OCI-LY7 (cell line): ENCODE measurements at regions not wholly inside any gene's neighbourhood (a gene's known extent, or its start where the extent isn't known, plus 50 kb on each side); places are given as distances from the start of the nearest gene placed in this dataset.
"Not testable (repeated sequence)": the region's sequence is repeated elsewhere in the genome, so short reads cannot be mapped to it uniquely, and the experiment has no call there.

Experiments
- BruUV-seq: library from RNA; stranded (reverse); fragments of 400-500 nt; replicated peaks from 2 replicates; lab custom pipeline; 2021; lab: Mats Ljungman, UMichigan
- CTCF ChIA-PET: fragments of 300-600 bp; sonication (Branson Sonifier 250); formaldehyde crosslinking; loops from one replicate; lab custom pipeline; 2022; ENCODE audit warnings: antibody characterized with exemption; ENCODE audit not compliant: unreplicated experiment; lab: Charles Lee
- POLR2A ChIA-PET: fragments of 300-600 bp; sonication (Branson Sonifier 250); formaldehyde crosslinking; loops from one replicate; lab custom pipeline; 2022; ENCODE audit warnings: antibody characterized with exemption; lab: Charles Lee
- DNase-seq: peaks from one replicate; pipeline ENCODE4 v3.0.0-alpha.2; 2015; ENCODE audit warnings: low spot score
- H2AFZ ChIP-seq: fragments of 200-600 bp; sonication (generic), shearing (Covaris generic); 2 replicates; pipeline ENCODE4 v1.6.1; 2014; ENCODE audit warnings: mild to moderate bottlenecking, antibody characterized with exemption, low read length, moderate library complexity
- H3K27ac ChIP-seq: fragments of 200-600 bp; sonication (generic); 2 replicates; pipeline ENCODE4 v1.5.1; 2014; ENCODE audit warnings: mixed run types, low read depth, mild to moderate bottlenecking, moderate library complexity, low read length, inconsistent platforms; ENCODE audit not compliant: poor library complexity, severe bottlenecking
- H3K36me3 ChIP-seq: fragments of 200-600 bp; sonication (generic); 2 replicates; pipeline ENCODE4 v1.6.1; 2014; ENCODE audit warnings: mild to moderate bottlenecking, antibody characterized with exemption, low read length, moderate library complexity, mixed read lengths; ENCODE audit not compliant: insufficient read depth
- H3K4me1 ChIP-seq: fragments of 200-600 bp; sonication (generic); 2 replicates; pipeline ENCODE4 v1.5.1; 2014; ENCODE audit warnings: mild to moderate bottlenecking, low read length; ENCODE audit not compliant: insufficient read depth, poor library complexity, severe bottlenecking
- H3K4me2 ChIP-seq: fragments of 200-600 bp; sonication (generic); 2 replicates; pipeline ENCODE4 v1.6.1; 2014; ENCODE audit warnings: mild to moderate bottlenecking, low read length
- H3K4me3 ChIP-seq: fragments of 200-600 bp; sonication (generic); 2 replicates; pipeline ENCODE4 v1.5.1; 2014; ENCODE audit warnings: mild to moderate bottlenecking, low read depth, low read length; ENCODE audit not compliant: poor library complexity, severe bottlenecking
- H3K79me2 ChIP-seq: fragments of 200-600 bp; sonication (generic); 2 replicates; pipeline ENCODE4 v1.6.1; 2016; ENCODE audit warnings: low read depth, mild to moderate bottlenecking, low read length, moderate library complexity, mixed read lengths; ENCODE audit not compliant: insufficient read depth
- H3K9me2 ChIP-seq: fragments of 200-600 bp; sonication (generic); 2 replicates; pipeline ENCODE4 v1.6.1; 2016; ENCODE audit warnings: mild to moderate bottlenecking, low read length, mixed read lengths; ENCODE audit not compliant: insufficient read depth
- H3K9me3 ChIP-seq: fragments of 200-600 bp; sonication (generic); 2 replicates; pipeline ENCODE4 v1.6.1; 2014; ENCODE audit warnings: mild to moderate bottlenecking, mixed run types, low read length, mixed read lengths
- H4K20me1 ChIP-seq: fragments of 200-600 bp; sonication (generic); 2 replicates; pipeline ENCODE4 v1.6.1; 2014; ENCODE audit warnings: mild to moderate bottlenecking, antibody characterized with exemption, low read length, moderate library complexity, mixed read lengths; ENCODE audit not compliant: insufficient read depth
- CTCF ChIP-seq: fragments of 200-600 bp; sonication (generic); conservative IDR thresholded peaks from 2 replicates; pipeline ENCODE4 v1.5.1; 2014; ENCODE audit warnings: mild to moderate bottlenecking, antibody characterized with exemption, low read length, moderate library complexity, mixed read lengths
- EZH2phosphoT487 ChIP-seq: fragments of 200-600 bp; sonication (generic); IDR thresholded peaks from 2 replicates; pipeline ENCODE4 v1.6.1; 2018; ENCODE audit warnings: low read depth, borderline replicate concordance, mild to moderate bottlenecking, mixed run types, antibody characterized with exemption, low read length, moderate library complexity, mixed read lengths
- intact Hi-C: fragments of 100-400 bp; cut with micrococcal nuclease; formaldehyde crosslinking; loops from one replicate; pipeline ENCODE4 v1.10.0; 2022; ENCODE audit not compliant: unreplicated experiment

- H3K36me3 ChIP-seq, result no peaks in the 10 kb centered on the region
- no TSS peak for BruUV-seq
- no peak overlapping the region for H3K27ac ChIP-seq
- H3K4me3 ChIP-seq, result no peak overlapping the region
- TF ChIP-seq CTCF (no peak), EZH2phosphoT487 (no peak)
- no peaks in the 10 kb centered on the region for H3K79me2 ChIP-seq
- no peaks in the 10 kb centered on the region for H3K9me3 ChIP-seq
- H2AFZ ChIP-seq, result no peak overlapping the region
- no peaks in the 10 kb centered on the region for H3K4me1 ChIP-seq
- H3K9me2 ChIP-seq, result no peaks in the 10 kb centered on the region
- POLR2A ChIA-PET, result no interaction called here
- H3K4me2 ChIP-seq, result no peak overlapping the region
- no peaks in the 10 kb centered on the region for H4K20me1 ChIP-seq
- intact Hi-C loops, result no loop called here
- CTCF ChIA-PET, result no interaction called here
- no peak for DNase-seq
These were observed 114.4 kb upstream of the CES5A start for GRCh38 chr16:55989569-55989907.

- H3K4me2 ChIP-seq, H2AFZ ChIP-seq, H3K9me3 ChIP-seq, H3K27ac ChIP-seq, BruUV-seq, H3K36me3 ChIP-seq, CTCF ChIA-PET, H3K9me2 ChIP-seq, intact Hi-C loops, H3K4me1 ChIP-seq, POLR2A ChIA-PET, H4K20me1 ChIP-seq, H3K79me2 ChIP-seq, H3K4me3 ChIP-seq, DNase-seq: not testable (repeated sequence)
These were observed 113.8 kb upstream of the CES5A start for GRCh38 chr16:55988850-55989568.

- Histone ChIP-seq H3K36me3 (no peaks in the 10 kb centered on the region), H3K9me3 (no peaks in the 10 kb centered on the region), H3K4me1 (no peaks in the 10 kb centered on the region), H3K4me2 (no peak overlapping the region), H3K9me2 (no peaks in the 10 kb centered on the region), H3K4me3 (no peak overlapping the region), H3K27ac (no peak overlapping the region), H4K20me1 (no peaks in the 10 kb centered on the region), H2AFZ (no peak overlapping the region), H3K79me2 (no peaks in the 10 kb centered on the region)
- intact Hi-C loops, result no loop called here
- CTCF ChIA-PET, result no interaction called here
- BruUV-seq, result no TSS peak
- POLR2A ChIA-PET, result interaction anchor here (0.7 kb wide), 2 partner anchors 25 to 55 kb away, joined by 3 read pairs; no protein-coding TSS in a partner anchor
- no peak for DNase-seq
- no peak for TF ChIP-seq EZH2phosphoT487
- TF ChIP-seq CTCF, result no peak
These were observed 112.8 kb upstream of the CES5A start for GRCh38 chr16:55988013-55988412.
